ENCODE measurements at regions not wholly inside any gene's neighbourhood (a gene's known extent, or its start where the extent isn't known, plus 50 kb on each side); places are given as distances from the start of the nearest gene placed in this dataset.
A peak's percentile ranks its signal among the peaks of the same experiment; 100 is the strongest.
"Not testable (repeated sequence)": the region's sequence is repeated elsewhere in the genome, so short reads cannot be mapped to it uniquely, and the experiment has no call there.

DNA sequence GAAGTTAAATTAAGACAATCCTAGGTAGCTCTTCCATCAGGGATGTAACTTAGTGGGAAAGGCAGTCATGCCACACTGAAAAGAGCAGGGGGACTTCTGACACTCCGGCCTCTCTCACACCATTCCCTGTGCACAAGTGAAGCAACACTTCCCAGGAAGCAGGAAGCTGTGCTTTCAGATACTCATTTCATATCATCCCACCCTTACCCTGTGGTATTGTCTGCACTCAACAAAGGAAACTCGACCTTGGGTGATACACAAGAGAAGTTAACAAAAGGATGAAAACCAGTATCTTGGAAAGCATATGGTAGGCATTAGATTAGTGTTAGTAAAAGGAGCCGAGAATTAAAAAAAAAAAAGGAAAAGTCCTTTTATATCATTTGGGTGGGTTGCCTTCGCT, 61.3 kb upstream of the MDM1 start:
- Histone ChIP-seq H3K9ac (ENCODE audit: low read length in 3 of 3) (no peak overlapping the region), H3K4me3 (ENCODE audit: low read length in 3 of 3) (no peak overlapping the region), H3K27ac (ENCODE audit: low read depth in 2 of 2, low read length in 2 of 2) (no peak overlapping the region), H3K27me3 (ENCODE audit: control insufficient read depth, insufficient read depth, low read length) (no peaks in the 10 kb centered on the region), H3K36me3 (ENCODE audit: control insufficient read depth in 2 of 3, insufficient read depth in 3 of 3, low read length in 3 of 3) (no peaks in the 10 kb centered on the region), H3K9me3 (ENCODE audit: control insufficient read depth in 2 of 3, insufficient read depth in 1 of 3, low read length in 3 of 3) (no peaks in the 10 kb centered on the region), H3K4me1 (ENCODE audit: control insufficient read depth in 2 of 3, insufficient read depth in 2 of 3, low read depth in 1 of 3, low read length in 3 of 3) (no peaks in the 10 kb centered on the region)
- FAIRE-seq (no peak), DNase-seq (no peak)
- TF ChIP-seq, protein P1, sequence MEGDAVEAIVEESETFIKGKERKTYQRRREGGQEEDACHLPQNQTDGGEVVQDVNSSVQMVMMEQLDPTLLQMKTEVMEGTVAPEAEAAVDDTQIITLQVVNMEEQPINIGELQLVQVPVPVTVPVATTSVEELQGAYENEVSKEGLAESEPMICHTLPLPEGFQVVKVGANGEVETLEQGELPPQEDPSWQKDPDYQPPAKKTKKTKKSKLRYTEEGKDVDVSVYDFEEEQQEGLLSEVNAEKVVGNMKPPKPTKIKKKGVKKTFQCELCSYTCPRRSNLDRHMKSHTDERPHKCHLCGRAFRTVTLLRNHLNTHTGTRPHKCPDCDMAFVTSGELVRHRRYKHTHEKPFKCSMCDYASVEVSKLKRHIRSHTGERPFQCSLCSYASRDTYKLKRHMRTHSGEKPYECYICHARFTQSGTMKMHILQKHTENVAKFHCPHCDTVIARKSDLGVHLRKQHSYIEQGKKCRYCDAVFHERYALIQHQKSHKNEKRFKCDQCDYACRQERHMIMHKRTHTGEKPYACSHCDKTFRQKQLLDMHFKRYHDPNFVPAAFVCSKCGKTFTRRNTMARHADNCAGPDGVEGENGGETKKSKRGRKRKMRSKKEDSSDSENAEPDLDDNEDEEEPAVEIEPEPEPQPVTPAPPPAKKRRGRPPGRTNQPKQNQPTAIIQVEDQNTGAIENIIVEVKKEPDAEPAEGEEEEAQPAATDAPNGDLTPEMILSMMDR (IDR thresholded peaks at IDR 0.05; ENCODE audit: borderline replicate concordance, extremely low read depth, insufficient read depth), result no peak
- intact Hi-C loops (cut with DNase I), result no loop called here

DNA sequence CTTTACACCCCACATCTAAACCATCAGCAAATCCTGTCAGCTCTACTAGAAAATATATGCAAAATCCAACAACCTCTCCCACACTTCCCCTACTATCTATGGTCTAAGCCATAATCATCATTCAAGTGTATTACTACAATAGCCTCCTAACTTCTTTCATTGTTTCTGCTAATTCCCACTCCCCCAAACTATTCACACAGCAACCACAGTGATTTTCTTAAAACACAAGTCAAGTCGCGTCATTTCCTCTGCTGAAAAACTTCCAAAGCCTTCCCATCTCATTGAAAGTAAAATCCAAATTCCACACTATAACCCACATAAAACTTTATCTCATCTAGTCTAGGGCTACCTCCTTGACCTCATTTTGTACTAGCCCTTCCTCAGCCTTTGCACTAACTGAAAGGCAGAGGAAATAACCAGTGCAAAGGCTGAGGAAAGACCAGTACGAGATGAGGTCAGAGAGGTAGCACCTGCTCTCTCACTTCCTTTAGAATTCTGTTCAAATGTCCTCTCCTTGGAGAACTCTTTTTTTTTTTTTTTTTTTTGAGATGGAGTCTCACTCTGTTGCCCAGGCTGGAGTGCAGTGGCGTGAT, 65.5 kb upstream of the MDM1 start:
- DNase-seq (no peak), FAIRE-seq (no peak)
- Histone ChIP-seq H3K27ac (ENCODE audit: low read depth in 2 of 2, low read length in 2 of 2) (no peak overlapping the region), H3K9me3 (ENCODE audit: control insufficient read depth in 2 of 3, insufficient read depth in 1 of 3, low read length in 3 of 3) (no peaks in the 10 kb centered on the region), H3K9ac (ENCODE audit: low read length in 3 of 3) (no peak overlapping the region), H3K36me3 (ENCODE audit: control insufficient read depth in 2 of 3, insufficient read depth in 3 of 3, low read length in 3 of 3) (no peaks in the 10 kb centered on the region), H3K4me1 (ENCODE audit: control insufficient read depth in 2 of 3, insufficient read depth in 2 of 3, low read depth in 1 of 3, low read length in 3 of 3) (no peaks in the 10 kb centered on the region), H3K27me3 (ENCODE audit: control insufficient read depth, insufficient read depth, low read length) (no peaks in the 10 kb centered on the region), H3K4me3 (ENCODE audit: low read length in 3 of 3) (no peak overlapping the region)
- TF ChIP-seq, protein P1 (IDR thresholded peaks at IDR 0.05; ENCODE audit: borderline replicate concordance, extremely low read depth, insufficient read depth), result no peak
- intact Hi-C loops (cut with DNase I), result no loop called here

DNA sequence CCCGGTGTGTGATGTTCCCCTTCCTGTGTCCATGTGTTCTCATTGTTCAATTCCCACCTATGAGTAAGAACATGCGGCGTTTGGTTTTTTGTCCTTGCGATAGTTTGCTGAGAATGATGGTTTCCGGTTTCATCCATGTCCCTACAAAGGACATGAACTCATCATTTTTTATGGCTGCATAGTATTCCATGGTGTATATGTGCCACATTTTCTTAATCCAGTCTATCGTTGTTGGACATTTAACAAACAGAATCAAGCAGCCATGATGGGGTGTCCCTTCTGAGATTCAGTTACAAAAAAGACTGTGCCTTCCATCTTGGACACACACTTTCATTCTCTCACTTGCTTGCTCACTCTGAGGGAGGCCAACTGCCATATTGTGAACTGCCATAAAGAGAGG, 66.5 kb upstream of the MDM1 start:
- H3K36me3 ChIP-seq (ENCODE audit: control insufficient read depth in 2 of 3, insufficient read depth in 3 of 3, low read length in 3 of 3); H3K4me3 ChIP-seq (ENCODE audit: low read length in 3 of 3); H3K4me1 ChIP-seq (ENCODE audit: control insufficient read depth in 2 of 3, insufficient read depth in 2 of 3, low read depth in 1 of 3, low read length in 3 of 3); H3K9me3 ChIP-seq (ENCODE audit: control insufficient read depth in 2 of 3, insufficient read depth in 1 of 3, low read length in 3 of 3); intact Hi-C loops (cut with DNase I); H3K27ac ChIP-seq (ENCODE audit: low read depth in 2 of 2, low read length in 2 of 2); DNase-seq; H3K9ac ChIP-seq (ENCODE audit: low read length in 3 of 3); FAIRE-seq; H3K27me3 ChIP-seq (ENCODE audit: control insufficient read depth, insufficient read depth, low read length): not testable (repeated sequence)

DNA sequence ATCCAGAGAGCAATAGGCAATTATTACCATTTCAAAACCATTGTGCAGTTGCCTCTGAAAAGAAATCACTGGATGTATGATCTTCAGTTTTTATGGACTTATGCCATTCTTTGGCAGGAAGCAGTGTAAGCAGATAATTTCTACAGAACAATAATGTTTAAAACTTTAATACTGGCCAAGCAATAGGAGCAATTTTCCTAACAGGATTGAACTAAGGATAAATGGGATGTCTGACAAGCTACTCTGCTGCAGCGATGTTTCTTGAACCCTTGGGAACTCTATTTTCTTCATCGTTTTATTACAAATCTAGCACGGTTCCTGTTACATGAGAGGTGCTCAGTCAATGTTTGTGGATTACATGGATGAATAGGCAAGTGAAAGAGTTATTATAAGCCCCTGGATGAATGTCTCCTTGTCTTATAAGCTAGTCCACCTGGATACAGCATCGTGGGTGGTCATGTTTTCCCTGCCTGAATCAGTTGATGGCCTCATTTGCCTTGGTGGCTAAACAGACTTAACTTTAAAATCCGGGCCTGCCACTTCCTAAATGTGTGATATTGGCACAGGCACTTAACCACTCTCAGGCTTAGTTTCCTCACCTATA, 68.2 kb upstream of the MDM1 start:
- intact Hi-C loops (cut with DNase I), result no loop called here
- TF ChIP-seq, protein P1 (IDR thresholded peaks at IDR 0.05; ENCODE audit: borderline replicate concordance, extremely low read depth, insufficient read depth), result no peak
- H3K27me3 ChIP-seq (ENCODE audit: control insufficient read depth, insufficient read depth, low read length), result no peaks in the 10 kb centered on the region
- peak in 3 of 5 donors; percentile 27 to 71 (median 68) for DNase-seq
- H3K4me3 ChIP-seq (ENCODE audit: low read length in 3 of 3), result no peak overlapping the region
- no peak overlapping the region for H3K9ac ChIP-seq (ENCODE audit: low read length in 3 of 3)
- H3K36me3 ChIP-seq (ENCODE audit: control insufficient read depth in 2 of 3, insufficient read depth in 3 of 3, low read length in 3 of 3), result no peaks in the 10 kb centered on the region
- no peak overlapping the region for H3K27ac ChIP-seq (ENCODE audit: low read depth in 2 of 2, low read length in 2 of 2)
- peaks cover 1 to 6% (median 3%) of the 10 kb centered on the region in 3 donors for H3K4me1 ChIP-seq (ENCODE audit: control insufficient read depth in 2 of 3, insufficient read depth in 2 of 3, low read depth in 1 of 3, low read length in 3 of 3)
- no peaks in the 10 kb centered on the region for H3K9me3 ChIP-seq (ENCODE audit: control insufficient read depth in 2 of 3, insufficient read depth in 1 of 3, low read length in 3 of 3)
- no peak for FAIRE-seq
